Retinal pigment epithelial cell (primary cell): ENCODE measurements at regions not wholly inside any gene's neighbourhood (a gene's known extent, or its start where the extent isn't known, plus 50 kb on each side); places are given as distances from the start of the nearest gene placed in this dataset.
"Not testable (repeated sequence)": the region's sequence is repeated elsewhere in the genome, so short reads cannot be mapped to it uniquely, and the experiment has no call there.

Source experiments
- DNase-seq: peaks from one replicate; pipeline ENCODE4 v3.0.0-alpha.2; 2010; ENCODE audit warnings: low read depth
- H3K4me3 ChIP-seq: 2 replicates; pipeline ENCODE4 v1.5.1; 2011; ENCODE audit warnings: mild to moderate bottlenecking, low read length, control low read depth, moderate library complexity
- TF ChIP-seq, protein P1 (sequence below): conservative IDR thresholded peaks from 2 replicates; pipeline ENCODE4 v1.5.1; 2011; ENCODE audit warnings: low read depth, low read length, control low read depth, inconsistent platforms

DNA sequence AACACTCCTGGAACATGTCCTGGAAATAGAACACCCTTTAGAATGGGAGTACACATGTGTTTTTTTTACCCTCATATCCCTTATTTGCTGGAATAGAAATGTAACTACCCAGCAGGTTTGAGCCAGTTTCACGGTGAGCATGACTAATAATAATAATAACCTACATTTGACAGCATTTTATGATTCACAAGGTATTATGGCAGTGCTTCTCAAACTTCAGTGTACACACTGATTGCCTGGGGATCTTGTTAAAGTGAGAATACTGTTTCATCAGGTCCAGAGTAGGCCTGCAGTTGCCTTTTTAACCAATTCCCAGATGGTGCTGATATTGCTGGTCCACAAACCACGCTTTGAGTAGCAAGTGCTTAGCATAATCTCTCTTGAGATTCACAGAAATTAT, 63.9 kb downstream of the NFKBIZ start:
- TF ChIP-seq, protein P1, sequence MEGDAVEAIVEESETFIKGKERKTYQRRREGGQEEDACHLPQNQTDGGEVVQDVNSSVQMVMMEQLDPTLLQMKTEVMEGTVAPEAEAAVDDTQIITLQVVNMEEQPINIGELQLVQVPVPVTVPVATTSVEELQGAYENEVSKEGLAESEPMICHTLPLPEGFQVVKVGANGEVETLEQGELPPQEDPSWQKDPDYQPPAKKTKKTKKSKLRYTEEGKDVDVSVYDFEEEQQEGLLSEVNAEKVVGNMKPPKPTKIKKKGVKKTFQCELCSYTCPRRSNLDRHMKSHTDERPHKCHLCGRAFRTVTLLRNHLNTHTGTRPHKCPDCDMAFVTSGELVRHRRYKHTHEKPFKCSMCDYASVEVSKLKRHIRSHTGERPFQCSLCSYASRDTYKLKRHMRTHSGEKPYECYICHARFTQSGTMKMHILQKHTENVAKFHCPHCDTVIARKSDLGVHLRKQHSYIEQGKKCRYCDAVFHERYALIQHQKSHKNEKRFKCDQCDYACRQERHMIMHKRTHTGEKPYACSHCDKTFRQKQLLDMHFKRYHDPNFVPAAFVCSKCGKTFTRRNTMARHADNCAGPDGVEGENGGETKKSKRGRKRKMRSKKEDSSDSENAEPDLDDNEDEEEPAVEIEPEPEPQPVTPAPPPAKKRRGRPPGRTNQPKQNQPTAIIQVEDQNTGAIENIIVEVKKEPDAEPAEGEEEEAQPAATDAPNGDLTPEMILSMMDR, result no peak
- no peak for DNase-seq
- H3K4me3 ChIP-seq, result no peak overlapping the region

DNA sequence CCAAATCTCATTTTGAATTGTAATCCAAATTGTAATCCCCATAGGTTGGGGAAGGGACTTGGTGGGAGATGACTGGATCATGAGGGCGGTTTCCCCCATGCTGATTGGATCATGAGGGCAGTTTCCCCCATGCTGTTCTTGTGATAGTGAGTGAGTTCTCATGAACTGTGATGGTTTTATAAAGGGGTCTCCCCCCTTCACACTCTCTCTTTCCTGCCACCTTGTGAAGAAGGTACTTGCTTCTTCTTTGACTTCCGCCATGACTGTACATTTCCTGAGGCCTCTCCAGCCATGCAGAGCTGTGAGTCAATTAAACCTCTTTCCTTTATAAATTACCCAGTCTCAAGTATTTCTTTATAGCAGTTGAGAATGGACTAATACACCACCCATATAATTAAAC, 68.4 kb downstream of the NFKBIZ start:
- not testable (repeated sequence) for DNase-seq, H3K4me3 ChIP-seq

DNA sequence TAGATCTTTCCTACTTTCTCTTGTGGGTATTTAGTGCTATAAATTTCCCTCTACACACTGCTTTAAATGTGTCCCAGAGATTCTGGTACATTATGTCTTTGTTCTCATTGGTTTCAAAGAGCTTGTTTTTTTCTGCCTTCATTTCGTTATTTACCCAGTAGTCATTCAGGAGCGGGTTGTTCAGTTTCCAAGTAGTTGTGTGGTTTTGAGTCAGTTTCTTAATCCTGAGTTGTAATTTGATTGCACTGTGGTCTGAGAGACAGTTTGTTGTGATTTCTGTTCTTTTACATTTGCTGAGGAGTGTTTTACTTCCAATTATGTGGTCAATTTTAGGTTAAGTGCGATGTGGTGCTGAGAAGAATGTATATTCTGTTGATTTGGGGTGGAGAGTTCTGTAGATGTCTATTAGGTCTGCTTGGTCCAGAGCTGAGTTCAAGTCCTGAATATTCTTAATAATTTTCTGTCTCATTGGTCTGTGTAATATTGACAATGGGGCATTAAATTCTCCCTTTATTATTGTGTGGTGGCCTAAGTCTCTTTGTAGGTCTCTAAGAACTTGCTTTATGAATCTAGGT, 72.9 kb downstream of the NFKBIZ start:
- H3K4me3 ChIP-seq, DNase-seq: not testable (repeated sequence)

DNA sequence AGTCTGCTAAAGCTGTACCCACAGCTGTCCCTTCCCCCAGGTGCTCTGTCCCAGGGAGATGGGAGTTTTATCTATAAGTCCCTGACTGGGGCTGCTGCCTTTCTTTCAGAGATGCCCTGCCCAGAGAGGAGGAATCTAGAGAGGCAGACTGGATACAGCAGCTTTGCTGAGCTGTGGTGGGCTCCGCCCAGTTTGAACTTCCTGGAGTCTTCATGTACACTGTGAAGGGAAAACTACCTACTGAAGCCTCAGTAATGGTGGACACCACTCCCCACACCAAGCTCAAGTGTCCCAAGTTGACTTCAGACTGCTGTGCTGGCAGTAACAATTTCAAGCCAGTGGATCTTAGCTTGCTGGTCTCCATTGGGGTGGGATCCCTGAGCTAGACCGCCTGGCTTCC, 75.3 kb downstream of the NFKBIZ start:
- not testable (repeated sequence) for H3K4me3 ChIP-seq, DNase-seq

- H3K4me3 ChIP-seq, DNase-seq: not testable (repeated sequence)
Measured at GRCh38 chr3:101925124-101925523, 75.8 kb downstream of the NFKBIZ start.

DNA sequence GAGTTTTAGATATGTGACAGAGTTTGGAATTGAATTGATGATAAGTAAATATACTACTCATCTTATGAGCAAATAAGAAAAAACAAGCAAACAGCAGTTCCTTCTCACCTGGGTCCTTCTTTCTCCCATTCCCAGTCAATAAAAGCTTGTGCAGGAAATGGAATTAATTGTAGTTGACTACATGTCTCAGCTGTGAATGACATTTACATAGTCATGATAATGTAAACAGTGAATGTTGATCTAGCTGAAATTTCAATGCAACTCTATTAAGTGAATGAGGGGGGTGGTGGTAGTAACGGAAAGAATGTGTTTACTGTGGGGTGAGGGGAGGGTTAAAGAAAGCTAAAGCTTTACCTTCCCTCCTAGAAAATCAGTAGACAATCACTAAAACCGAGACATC, 76.2 kb downstream of the NFKBIZ start:
- no peak overlapping the region for H3K4me3 ChIP-seq
- TF ChIP-seq, protein P1, result no peak
- no peak for DNase-seq

- TF ChIP-seq, protein P1, result no peak
- H3K4me3 ChIP-seq, result no peak overlapping the region
- no peak for DNase-seq
Measured at GRCh38 chr3:101926594-101927105, 77.3 kb downstream of the NFKBIZ start.

DNA sequence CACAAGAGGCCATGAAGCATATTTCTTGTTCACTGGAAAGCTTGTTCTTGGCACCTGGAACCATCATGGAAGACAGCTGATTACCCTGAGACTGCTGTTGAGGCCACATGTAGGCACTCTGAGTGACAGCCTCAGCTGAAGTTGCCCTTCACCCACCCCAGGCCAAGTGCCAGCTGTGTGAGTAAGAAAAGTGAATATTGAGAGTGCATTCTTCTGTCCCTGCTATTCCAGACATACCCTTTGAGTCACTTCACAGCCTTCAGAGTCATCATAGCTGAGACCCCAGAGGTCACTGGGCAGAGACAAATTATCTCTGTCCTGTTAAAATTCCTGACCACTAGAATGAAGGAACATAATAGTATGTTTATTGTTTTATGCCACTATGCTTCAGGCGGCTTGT, 79.6 kb downstream of the NFKBIZ start:
- no peak overlapping the region for H3K4me3 ChIP-seq
- TF ChIP-seq, protein P1, result no peak
- no peak for DNase-seq

- DNase-seq, result no peak
- TF ChIP-seq, protein P1, result no peak
- no peak overlapping the region for H3K4me3 ChIP-seq
Measured at GRCh38 chr3:101931081-101931480, 81.8 kb downstream of the NFKBIZ start.
